Endometrium (tissue), 2 donors: ENCODE measurements at regions not wholly inside any gene's neighbourhood (a gene's known extent, or its start where the extent isn't known, plus 50 kb on each side); places are given as distances from the start of the nearest gene placed in this dataset.
"Not testable (repeated sequence)": the region's sequence is repeated elsewhere in the genome, so short reads cannot be mapped to it uniquely, and the experiment has no call there.

Experiments used
- FAIRE-seq: peaks from 2 replicates; lab custom pipeline; 2012; peaks lifted over from hg19 to GRCh38; lab: Jason Lieb, UNC
- donor health status: control.
- donor health status: control.

DNA sequence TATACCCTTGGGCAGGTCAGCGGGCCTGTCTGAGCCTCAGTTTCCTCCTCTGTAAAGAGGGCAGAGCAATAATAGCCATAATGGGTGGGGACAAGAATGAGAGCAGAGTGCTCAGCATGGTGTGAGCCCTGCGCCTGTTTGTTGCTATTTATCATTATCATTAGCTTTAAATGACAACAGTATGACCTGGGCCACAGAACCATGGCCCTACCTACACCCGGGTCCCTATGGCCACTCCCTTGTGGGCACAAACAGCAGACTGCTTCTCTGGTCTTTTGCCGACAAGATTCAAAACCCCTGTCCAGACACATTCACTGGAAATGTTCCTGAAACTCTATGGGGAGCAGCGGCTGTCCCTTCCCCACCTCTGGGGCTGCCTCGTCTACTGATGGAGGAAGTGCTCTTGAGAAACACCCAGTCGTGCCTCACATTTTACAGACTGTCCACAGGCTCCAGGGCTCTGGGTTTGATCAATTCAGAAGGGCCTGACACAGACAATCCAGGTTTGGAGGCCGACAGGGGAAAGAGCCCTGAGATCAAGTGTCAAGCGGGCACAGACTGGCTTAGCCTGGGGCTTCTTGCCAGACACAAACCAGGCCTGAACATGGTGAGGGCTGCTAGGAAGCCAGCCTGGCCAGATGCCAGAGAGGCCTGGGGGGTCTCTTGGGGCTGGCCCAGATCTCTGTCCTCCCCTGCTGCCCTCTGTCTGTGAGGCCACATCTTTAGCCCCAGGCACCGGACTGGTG, 112.5 kb upstream of the CD82 start:
- FAIRE-seq, result no peak

DNA sequence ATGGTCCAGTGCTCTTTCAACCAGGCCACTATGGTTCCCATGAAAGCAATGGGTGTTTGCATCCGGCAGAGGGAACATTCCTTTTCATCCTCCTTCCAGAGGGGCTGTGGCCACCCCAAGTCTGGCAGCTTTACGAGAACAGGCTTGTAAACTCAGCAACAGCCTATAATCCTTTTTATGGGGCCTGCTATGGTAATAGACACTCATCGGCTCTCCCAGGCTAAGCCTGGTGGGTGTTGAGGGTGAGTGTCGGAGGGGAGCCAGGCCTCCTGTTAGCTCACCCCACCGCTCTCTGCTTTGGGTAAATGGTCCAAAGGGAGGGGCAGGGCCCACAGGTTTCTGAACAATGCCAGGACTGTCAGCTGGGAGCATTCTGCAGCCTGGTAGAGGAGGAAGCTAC, 111.6 kb upstream of the CD82 start:
- FAIRE-seq, result no peak

DNA sequence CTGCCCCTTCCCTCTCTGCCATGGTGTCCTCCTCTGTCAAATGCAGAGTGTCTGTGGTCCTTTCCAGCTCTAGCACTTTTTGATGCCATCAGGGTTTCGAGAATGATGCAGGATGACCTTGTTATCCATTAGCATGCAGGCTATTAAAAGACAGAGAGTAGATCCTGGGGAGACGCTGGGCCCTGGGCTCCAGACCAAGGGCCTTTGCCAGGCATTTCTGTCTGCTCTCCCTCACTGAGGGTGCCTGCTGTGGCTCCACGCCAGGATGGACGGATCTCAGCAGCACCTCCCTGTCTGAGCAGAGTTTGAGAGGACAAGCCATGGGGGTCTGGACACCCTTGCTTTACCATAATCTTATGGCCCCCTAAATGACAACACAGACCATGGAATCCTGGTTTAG, 110.8 kb upstream of the CD82 start:
- FAIRE-seq, result no peak

DNA sequence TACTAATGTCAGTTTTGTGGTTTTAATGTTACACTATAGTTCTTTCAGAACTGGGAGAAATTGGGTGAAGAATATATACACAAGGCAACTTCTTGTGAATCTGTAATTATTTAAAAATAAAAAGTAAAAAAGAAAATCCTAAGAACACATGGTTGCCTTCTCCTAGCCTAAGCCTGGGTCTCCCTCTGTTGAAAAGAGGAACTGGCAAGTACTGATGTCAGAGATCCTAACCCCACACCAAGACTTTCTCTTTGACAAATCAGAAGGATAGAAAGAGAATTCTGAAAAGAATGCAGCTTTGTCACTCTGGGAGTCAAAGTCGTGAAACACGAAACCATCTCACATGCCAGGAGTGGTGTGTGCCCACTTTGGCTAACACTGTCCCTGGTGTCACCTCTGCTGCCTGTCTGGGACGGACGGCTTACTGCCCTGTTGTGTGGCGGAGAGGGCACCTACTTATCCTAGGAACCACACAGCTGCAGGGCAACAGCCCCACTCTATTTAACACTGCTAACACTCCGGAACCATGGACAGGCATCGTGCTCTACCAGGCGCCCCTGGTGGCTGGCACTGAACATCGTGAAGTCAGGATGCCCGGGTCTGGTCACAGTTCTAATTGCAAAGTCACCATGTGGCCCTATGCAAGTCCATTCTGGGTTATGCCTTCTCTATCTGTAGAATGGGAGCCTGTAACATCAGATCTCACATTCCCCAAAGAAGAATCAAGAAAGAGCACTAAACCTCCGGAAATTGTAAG, 108.7 kb upstream of the CD82 start:
- no peak for FAIRE-seq

DNA sequence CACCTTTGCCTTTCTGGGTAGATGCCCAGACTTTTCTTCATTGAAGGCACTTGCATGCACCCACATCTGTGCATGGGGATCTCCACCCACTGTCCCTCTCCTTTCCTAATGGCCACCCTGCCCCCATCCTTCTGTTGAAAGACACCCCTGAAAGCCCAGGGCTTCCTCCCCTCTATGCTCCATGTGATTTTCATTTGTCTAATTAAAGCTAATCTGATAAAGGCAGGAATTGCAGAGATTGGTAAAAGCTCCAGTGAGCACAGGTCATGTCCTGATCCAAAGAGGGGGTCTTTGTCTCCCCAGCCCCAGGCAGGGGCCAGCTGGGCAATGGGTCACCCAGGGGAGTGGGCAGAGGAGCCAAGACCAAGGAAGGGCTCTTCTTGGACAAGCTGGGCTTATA, 107.6 kb upstream of the CD82 start:
- FAIRE-seq, result no peak

DNA sequence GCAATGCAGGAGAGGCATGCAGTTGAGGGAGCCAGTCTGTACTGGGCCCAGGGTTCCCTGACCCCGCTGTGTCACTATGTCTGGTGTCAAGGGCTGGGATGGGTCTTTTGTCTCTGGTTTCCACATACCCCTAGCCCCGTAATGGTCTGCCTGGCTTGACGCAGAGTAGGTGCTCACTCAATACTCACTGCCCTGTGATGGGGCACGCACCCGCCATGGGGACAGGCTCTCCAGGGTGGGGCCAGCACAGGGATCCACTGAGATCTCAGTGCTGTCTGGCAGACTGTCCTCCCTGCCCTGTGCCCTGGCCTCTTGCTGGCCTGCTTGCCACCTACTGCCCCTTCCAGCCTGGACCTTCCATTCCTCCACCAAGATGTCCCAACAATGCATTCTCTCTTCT, 101.7 kb upstream of the CD82 start:
- FAIRE-seq, result no peak

DNA sequence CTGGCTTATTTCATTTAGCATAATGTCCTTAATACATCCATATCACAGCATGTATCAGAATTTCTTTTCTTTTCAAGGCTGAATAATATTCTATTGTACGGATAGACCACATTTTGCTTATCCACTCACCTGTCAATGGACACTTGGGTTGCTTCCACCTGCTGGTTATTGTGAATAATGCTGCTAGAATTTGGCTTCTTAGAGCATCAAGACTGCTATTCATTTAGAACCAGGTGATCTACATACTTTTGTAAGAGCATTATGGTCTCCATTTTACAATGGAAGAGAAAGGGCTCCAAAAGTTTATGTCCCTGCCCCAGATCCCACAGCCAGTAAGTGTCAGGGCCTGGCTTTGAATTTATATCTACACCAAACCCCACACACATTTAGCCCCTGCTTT, 100.7 kb upstream of the CD82 start:
- no peak for FAIRE-seq

DNA sequence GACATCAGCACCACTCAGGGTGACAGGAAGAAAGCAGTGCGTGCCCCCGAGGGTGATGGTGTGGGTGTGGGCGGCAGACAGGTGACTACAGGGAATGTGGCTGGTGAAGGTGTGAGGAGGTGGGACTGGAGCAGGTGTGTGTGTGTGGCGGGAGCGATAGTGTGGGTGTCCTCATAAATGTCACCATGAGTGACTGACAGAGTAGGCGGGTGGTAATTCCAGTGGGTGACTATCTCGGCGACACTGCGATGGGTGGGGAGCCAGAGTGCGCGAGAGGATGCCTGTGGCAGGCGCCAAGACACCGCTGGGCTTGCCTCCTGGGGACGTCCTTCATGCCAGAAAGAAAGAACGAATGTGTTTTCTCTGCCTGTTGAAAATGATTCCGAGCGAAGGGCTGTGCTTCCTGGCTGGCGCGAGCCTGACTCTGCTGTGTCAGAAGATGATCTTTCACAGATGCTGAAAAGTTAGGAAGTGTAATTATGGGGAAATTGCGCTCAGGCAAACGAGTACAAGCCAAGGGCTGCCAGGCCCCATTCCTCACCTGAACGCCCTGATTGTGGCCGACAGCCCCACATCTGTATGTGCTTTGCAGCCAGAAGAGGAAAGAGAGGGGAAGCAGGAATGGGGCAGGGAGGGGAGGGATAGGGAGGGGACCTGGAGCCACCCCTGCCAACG, 98.8 kb upstream of the CD82 start:
- no peak for FAIRE-seq

DNA sequence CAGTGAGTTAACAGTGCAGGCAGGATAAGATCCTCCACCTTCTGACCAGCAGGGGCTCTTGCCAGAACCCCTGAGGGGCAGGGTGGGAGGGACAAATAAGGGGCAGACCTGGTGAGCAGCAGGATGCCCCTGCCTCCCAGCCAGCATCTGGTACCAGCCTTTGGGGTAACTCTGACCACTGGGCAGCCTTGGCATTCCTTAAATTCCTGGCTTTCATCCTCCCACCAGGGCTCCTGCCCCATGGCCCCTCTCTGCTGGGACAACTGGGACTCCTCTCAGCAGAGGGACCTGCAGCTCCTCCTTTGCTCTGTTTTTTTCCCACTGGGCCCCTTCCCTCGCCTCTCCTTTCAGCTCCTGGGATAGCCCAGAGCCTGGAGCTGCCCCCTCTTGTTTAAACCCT, 98.0 kb upstream of the CD82 start:
- FAIRE-seq, result no peak

DNA sequence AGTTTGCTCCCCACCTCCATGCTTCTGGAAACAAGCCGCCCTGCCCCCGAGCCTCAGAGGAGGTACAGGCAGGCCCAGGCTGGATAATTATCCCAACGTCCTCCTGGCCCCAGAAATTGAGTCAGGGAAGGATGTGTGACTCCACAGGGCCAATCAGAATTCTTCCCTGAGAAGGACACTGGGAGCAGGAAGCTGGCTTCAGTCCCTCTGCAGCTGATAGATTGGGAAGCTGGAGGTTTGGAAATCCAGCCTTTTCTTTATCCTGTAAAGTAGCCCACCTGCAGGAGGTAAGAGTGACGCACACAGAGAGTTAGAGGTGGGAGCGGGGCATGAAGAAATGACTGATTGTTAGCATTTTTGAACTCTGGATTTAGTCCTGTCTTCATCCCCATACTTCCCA, 97.5 kb upstream of the CD82 start:
- FAIRE-seq, result no peak

DNA sequence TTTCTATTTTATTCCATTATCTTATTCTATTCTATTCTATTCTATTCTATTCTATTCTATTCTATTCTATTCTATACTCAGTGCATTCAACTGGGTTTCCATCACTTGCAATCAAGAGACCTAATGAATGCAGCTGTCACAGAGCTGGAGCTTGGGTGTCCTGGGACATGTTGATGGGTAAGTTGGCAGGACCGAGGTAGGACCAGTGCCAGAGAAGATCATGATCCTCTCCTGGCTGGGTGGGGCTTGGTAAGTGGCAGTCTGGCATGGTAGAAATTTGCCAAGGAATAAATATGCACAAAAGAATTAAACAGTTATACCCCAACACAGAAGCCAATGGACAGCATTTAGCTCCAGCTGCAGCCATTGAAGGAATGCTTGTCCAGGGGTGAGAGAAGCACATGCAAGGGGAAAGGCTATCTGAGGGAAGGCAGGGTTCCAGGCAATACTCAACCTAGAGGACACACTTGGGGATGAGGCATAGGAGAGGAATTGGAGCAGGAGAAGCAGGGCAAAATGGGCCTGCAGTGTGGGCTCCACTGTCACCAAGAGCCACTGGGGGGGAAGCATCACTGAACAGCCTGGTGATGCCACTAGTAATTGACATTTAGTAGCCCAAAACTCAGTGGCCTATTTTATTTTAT, 97.0 kb upstream of the CD82 start:
- FAIRE-seq, result no peak

DNA sequence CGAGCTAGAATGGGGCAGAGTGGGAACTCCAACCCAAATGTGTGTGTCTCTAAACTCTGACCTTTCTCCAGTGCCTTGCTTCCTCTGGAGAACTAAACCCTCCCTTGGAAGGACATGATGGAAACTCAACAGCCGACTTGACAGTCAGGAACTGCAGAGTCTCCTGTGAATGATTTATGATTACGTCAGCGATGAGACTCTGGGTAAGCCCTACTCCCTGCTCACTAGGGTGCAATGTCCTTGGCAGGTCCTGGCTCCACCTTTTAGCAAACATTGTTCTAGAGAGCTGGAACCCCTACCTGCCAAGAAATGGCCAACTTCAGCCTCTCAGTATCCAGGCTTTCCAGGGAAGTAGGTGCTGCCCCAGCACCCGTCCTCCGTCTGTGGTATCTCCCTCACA, 96.1 kb upstream of the CD82 start:
- FAIRE-seq, result no peak

DNA sequence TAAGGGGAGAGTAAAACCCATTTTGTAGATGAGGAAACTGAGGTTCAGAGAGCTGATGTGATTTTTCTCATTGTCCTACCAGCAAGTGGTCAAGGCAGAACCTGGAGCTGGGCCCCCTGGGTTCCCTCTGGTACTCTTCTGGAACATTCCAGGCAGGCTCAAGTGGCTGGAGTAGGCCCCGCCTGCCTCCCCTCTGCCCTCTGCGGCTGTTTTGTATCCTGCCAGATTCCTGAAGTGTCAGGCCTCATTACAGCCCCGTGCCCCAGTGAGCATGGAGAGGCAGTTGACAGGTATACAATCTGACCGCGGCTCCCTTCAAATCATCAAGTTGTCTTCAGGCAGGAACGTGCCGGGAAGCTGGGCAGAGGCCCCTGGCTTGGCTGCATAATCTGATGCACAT, 94.6 kb upstream of the CD82 start:
- FAIRE-seq, result no peak

DNA sequence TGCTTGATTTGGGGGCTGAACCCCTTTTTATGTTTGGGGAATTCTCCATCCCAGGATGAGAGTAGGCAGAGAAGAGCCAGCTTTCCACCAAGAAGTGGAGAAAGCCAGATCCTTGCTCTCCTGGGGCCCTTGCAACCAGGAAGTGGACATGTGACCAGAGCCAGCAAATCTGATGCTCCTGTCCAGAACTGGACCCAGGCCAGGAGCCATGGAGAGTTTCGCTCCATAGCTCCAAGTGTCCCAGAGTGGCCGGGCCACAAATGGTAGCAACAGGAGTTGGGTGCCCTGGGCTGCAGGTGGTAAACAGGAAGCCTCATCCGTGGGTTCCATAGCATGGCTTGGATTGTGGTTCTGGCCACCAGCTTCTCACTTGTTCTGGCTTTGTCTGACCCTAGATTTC, 93.9 kb upstream of the CD82 start:
- FAIRE-seq, result no peak

DNA sequence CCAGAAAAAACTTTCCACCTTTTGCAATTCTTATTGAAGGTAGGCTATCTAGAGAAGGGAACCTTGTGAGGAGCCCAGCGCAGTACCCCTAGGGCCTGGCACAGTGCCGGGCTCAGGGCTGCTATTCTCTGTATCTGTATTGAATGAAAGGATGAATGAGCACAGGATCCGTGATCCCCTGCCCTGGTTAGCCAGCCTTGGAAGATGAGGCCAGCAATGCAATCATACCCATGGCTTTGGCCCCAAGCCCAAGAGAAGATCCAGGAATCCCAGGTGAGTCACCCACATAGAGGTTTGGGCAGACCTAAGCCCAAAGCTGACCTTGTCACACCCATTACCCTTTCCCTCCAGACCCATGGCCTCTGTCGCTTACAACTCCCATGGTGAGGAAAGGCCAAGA, 92.5 kb upstream of the CD82 start:
- no peak for FAIRE-seq

DNA sequence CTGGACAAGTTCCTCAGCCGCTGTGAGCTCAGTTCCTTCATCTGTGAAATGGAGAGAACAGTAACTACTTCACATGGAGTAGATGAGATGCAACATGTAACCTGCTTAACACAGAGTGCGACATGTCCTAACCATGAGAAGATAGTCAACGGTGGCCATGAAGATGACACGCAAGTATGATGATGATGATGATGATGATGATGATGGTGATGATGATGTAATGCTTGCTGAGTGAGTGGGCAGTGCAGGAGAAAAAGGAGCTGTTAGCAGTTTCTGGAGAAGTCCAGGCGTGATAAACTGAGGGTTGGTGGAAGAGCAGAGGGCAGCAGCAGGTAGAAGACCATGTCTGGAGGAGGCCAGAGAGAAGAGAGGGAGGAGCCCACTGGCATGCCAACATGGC, 90.8 kb upstream of the CD82 start:
- no peak for FAIRE-seq

DNA sequence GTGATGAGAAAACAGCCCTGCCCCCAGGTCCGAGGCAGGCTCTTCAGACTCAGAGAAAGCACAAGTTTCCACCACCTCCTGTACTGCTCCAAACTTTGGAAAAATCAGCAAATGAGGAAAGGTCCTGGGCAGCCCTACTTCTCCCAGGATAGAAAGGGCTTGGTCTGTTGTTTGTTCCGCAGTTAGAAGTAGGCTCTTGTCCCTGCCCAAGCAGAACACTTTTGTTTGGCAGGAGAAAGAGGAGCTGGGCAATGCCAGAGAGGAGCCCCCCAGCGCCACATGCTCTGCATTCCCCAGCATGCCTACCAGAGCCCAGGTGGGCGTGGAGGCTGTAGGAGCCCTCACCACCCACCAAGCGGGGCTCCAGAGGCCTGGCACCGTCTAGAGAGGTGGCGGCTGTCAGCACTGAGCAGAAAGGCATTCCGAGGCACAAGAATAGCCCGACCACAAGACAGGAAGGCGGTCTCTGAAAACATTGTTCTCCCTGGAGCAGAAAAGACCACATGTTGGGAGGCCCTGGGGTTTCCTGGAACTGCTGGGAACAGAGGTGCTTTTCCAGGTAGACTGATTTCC, 90.3 kb upstream of the CD82 start:
- FAIRE-seq, result no peak

DNA sequence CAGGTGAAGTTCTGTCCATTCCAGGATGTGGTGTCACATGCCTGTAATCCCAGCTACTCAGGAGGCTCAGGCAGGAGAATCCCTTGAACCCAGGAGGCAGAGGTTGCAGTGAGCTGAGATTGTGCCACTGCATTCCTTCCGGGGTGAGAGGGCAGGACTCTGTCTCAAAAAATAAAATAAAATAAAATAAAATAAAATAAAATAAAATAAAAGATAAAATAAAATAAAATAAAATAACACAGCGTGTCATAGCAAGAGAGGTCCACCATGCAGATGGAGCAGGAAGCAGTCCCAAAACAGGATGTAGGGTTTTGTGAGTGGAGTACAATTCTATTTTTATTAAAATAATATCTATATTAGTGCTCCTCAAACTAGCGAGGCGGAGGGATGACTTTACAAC, 83.1 kb upstream of the CD82 start:
- not testable (repeated sequence) for FAIRE-seq

DNA sequence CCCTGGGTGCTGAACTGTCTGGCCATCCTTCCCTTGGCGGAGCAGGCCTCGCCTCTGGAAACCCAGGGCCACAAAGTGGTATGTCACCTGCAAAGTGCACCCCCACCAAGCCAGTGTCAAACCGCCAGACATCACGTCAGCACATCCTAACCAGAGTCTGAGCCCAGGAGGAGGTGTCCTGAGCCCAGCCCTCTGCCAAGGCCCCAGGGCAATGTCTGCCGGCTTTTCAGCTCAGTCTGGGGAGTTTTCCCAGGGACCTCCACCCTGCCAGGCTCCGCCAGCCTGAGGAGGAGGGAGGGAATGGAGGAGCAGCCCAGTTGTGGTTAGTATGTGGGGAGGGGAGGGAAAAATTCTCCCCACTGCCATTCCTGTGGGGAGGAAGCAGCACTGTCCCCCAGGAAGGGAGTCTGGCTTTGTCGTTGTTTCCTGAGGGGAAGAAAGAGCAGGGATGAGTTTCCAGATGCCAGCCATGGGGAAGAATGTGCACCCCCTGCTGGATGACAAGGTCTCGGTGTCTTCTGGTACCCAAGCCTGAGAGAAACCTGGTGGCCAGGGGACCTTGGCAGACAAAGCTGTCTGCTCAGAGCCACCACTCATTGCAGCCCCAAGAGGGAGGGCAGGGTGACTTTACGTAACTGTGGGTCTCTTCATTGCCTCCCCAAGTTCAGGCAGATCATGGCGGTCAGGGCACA, 81.4 kb upstream of the CD82 start:
- no peak for FAIRE-seq

DNA sequence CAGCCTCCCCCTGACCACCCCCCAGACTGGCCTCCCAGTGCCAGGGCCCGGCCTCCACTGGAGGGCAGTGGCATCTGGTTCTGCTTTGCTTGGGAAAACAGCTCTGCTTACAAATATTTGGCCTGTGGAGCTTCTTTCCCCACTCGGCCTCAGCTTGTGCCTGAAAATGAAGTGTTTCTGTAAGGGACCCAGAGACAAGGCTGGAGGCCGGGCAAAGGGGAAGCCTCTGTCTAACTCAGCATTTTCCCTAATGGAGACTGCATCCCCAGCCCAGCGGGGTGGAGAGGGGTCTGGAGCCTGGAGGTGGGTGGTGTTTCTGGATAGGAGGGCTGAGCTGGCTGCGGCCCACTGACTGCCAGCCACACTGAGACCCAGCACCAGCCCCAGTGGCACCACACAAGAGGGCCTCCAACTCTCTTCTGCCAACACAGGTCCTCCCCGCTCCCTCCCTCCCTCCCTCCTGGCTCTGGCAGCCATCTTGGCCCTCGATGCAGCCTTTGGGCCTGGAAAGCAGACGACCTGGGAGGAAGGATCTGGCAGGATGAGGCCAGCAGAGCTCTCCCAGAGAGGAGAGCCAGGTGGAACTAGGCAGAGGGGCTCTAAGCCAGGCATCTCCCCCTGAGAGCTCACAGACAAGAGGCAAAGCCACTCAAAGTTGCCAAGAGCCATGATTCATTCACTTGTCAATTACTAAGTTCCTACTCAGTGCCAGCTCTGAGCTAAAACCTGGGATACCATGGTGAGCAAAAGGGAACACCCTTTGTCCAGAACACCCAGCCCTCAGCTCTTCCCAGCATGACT, 77.1 kb upstream of the CD82 start:
- no peak for FAIRE-seq

DNA sequence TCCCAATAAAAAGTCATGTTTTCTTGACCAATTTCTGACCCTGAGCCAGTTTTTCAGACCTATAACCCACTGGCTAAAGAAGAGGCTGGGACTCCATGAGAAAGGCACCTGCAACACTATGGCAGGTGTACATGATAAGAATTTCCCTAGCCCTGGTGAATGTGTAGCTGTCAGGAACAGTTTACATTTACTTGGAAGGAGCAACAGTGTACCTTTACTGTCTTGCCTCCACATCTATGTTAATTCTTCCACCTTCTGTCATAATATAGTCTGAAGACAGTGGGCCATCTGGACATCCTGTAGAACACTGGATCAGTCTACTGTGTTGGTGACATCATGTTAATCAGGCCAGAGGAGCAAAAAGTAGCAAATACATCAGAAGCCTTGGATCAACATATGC, 72.1 kb upstream of the CD82 start:
- FAIRE-seq, result no peak
